ENCODE measurements at regions not wholly inside any gene's neighbourhood (a gene's known extent, or its start where the extent isn't known, plus 50 kb on each side); places are given as distances from the start of the nearest gene placed in this dataset.

GRCh38 chr4:132026166-132026565, 1122.9 kb upstream of the PCDH10 start:
- POLR2A ChIA-PET: no interaction called here

DNA sequence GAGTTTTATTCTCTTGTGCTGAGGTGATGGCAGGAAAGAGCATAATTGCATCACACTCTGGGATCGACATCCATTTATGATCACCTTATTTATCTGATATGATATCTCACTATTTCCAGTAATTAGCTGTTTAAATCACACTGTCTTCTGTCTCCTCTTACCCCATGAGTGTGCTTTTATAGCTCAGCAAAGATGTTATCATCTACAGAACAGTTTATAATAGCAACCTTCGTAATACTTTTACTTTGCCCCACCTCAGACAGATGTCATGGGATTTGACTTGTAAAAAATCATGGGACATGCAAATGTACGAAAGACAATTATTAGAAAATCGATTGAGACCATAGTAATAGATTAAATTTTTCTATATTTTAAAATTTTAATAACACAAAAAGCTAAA, 1122.3 kb upstream of the PCDH10 start:
- DNase-seq (ENCODE audit: low read depth): no peak
- no peaks in the 10 kb centered on the region for H3K36me3 ChIP-seq (ENCODE audit: control insufficient read depth, insufficient read depth, low read length)
- POLR2A ChIA-PET: no interaction called here
- TF ChIP-seq, protein P1, sequence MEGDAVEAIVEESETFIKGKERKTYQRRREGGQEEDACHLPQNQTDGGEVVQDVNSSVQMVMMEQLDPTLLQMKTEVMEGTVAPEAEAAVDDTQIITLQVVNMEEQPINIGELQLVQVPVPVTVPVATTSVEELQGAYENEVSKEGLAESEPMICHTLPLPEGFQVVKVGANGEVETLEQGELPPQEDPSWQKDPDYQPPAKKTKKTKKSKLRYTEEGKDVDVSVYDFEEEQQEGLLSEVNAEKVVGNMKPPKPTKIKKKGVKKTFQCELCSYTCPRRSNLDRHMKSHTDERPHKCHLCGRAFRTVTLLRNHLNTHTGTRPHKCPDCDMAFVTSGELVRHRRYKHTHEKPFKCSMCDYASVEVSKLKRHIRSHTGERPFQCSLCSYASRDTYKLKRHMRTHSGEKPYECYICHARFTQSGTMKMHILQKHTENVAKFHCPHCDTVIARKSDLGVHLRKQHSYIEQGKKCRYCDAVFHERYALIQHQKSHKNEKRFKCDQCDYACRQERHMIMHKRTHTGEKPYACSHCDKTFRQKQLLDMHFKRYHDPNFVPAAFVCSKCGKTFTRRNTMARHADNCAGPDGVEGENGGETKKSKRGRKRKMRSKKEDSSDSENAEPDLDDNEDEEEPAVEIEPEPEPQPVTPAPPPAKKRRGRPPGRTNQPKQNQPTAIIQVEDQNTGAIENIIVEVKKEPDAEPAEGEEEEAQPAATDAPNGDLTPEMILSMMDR (IDR thresholded peaks at IDR 0.05; ENCODE audit: insufficient read depth, low read depth, low read length): no peak
- no peak overlapping the region for H3K4me3 ChIP-seq (ENCODE audit: low read depth, low read length)
- no peaks in the 10 kb centered on the region for H3K27me3 ChIP-seq (ENCODE audit: control insufficient read depth, insufficient read depth, low read length)
- CTCF ChIA-PET: interaction anchor here (0.5 kb wide), 1 partner anchor 98 kb away, joined by 3 read pairs; no protein-coding TSS in a partner anchor

More at GRCh38 chr4:132026166-132026565, 1122.9 kb upstream of the PCDH10 start:
- H3K27me3 ChIP-seq (ENCODE audit: control insufficient read depth, insufficient read depth, low read length): no peaks in the 10 kb centered on the region
- DNase-seq (ENCODE audit: low read depth): no peak
- no peaks in the 10 kb centered on the region for H3K36me3 ChIP-seq (ENCODE audit: control insufficient read depth, insufficient read depth, low read length)
- CTCF ChIA-PET: no interaction called here
- TF ChIP-seq, protein P1 (IDR thresholded peaks at IDR 0.05; ENCODE audit: insufficient read depth, low read depth, low read length): no peak
- H3K4me3 ChIP-seq (ENCODE audit: low read depth, low read length): no peak overlapping the region

DNA sequence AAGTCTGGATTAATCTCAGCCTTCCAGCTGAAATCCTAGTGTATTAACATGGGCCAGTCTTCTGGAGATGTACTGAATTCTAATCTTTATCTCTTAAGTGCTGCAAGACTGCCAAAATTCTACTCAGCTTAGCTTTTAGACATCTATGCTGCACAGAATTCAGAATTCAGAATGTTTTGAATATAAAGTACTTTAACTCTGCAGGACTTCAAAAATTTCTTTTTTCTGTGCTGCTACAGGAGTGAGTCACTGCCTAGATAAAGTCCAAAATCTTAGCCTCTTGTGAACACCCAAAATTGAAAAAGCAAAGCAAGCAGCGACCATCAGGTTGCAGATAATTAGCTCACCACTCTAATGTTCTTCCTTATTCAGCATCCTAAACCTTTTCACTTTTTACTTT, 1092.6 kb upstream of the PCDH10 start:
- no peaks in the 10 kb centered on the region for H3K27me3 ChIP-seq (ENCODE audit: control insufficient read depth, insufficient read depth, low read length)
- no peak for DNase-seq (ENCODE audit: low read depth)
- TF ChIP-seq, protein P1 (IDR thresholded peaks at IDR 0.05; ENCODE audit: insufficient read depth, low read depth, low read length): no peak
- ChIA-PET POLR2A (no interaction called here), CTCF (no interaction called here)
- no peaks in the 10 kb centered on the region for H3K36me3 ChIP-seq (ENCODE audit: control insufficient read depth, insufficient read depth, low read length)
- no peak overlapping the region for H3K4me3 ChIP-seq (ENCODE audit: low read depth, low read length)

DNA sequence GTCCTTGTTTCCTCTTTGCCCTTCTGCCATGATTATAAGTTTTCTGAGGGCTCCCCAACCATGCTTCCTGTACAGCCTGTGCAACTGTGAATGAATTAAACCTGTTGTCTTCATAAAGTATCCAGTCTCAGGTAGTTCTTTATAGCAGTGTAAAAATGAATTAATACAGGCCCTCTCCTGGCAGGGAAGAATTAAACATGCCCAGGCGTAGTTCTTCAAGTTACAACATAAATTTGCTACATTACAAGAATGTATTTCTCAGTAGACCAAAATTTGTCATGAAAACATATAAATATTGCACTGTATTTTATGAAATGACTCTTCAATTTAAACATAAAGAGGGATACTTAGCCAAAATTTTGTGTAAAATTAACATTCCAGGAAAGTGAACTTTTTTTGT, 1089.9 kb upstream of the PCDH10 start:
- Histone ChIP-seq H3K27me3 (ENCODE audit: control insufficient read depth, insufficient read depth, low read length) (no peaks in the 10 kb centered on the region), H3K36me3 (ENCODE audit: control insufficient read depth, insufficient read depth, low read length) (no peaks in the 10 kb centered on the region), H3K4me3 (ENCODE audit: low read depth, low read length) (no peak overlapping the region)
- CTCF ChIA-PET: no interaction called here
- TF ChIP-seq, protein P1 (IDR thresholded peaks at IDR 0.05; ENCODE audit: insufficient read depth, low read depth, low read length): no peak
- DNase-seq (ENCODE audit: low read depth): no peak
- POLR2A ChIA-PET: no interaction called here

DNA sequence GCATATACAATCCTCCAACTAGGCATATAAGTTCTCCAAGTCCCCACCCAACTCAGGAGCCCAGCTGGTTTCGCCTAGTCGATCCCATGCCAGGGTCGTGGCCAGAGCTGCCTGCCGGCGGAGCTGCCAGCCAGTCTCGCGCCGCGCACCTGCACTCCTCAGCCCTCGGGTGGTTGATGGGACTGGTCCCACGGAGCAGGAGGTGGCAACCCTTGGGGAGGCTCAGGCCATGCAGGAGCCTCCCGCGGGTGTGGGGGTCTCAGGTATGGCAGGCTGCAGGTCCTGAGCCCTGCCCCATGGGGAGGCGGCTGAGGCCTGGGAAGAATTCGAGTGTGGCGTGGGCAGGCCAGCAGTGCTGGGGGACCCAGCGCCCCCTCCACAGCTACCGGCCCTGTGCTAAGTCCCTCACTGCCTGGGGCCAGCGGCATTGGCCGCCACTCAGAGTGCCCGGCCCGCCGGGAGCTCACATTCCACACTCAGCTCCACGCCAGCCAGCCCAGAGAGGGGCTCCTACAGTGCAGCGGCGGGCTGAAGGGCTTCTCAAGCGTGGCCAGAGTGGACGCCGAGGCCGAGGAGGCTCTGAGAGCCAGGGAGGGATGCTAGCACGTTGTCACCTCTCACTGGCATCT, 1086.4 kb upstream of the PCDH10 start:
- POLR2A ChIA-PET: no interaction called here
- CTCF ChIA-PET: no interaction called here
- DNase-seq (ENCODE audit: low read depth): no peak
- Histone ChIP-seq H3K36me3 (ENCODE audit: control insufficient read depth, insufficient read depth, low read length) (no peaks in the 10 kb centered on the region), H3K27me3 (ENCODE audit: control insufficient read depth, insufficient read depth, low read length) (no peaks in the 10 kb centered on the region), H3K4me3 (ENCODE audit: low read depth, low read length) (no peak overlapping the region)
- TF ChIP-seq, protein P1 (IDR thresholded peaks at IDR 0.05; ENCODE audit: insufficient read depth, low read depth, low read length): no peak
